ENCODE measurements at regions not wholly inside any gene's neighbourhood (a gene's known extent, or its start where the extent isn't known, plus 50 kb on each side); places are given as distances from the start of the nearest gene placed in this dataset.

DNA sequence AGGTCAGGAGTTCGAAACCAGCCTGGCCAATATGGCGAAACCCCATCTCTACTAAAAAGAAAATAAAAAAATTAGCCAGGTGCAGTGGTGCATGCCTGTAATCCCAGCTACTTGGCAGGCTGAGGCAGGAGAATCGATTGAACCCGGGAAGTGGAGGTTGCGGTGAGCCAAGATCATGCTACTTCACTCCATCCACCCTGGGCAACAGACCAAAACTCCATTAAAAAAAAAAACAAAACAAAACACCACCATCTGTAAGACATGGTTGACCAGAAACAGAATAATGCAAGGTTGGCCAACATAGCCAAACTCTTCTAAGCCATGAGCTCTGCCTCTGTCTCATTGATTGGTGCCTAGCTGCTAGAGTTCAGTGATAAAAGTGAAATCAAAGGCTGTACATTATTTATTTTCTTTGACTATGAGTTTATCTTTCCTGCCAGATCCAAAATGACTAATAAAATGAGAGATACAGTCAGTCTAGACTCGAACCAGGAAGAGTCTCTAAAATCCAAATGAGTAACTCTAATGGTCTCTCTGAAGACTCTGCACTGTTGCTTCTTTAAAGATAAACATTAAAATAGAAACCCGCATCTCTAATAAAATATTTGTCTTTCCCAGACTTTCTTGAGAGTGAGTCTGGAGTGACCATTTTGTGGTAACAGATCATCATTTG, 404.7 kb downstream of the DAD1 start:
- ChIA-PET CTCF (ENCODE audit: partially characterized antibody) (interaction anchor here (0.7 to 2.4 kb wide), 7 partner anchors 10 to 71 kb away, joined by 3 to 11 read pairs (median 5); no protein-coding TSS in a partner anchor), POLR2A (ENCODE audit: partially characterized antibody) (no interaction called here)
- no peak overlapping the region for H3K18ac ChIP-seq (ENCODE audit: extremely low read depth, low read length)
- no peak overlapping the region for H4K91ac ChIP-seq (replicated peaks; ENCODE audit: insufficient read length, low read length)
- no peaks in the 10 kb centered on the region for H4K20me1 ChIP-seq (replicated peaks in 1 of 2; ENCODE audit: control insufficient read depth in 1 of 2, insufficient read depth in 2 of 2, low read length in 2 of 2)
- H4K5ac ChIP-seq (ENCODE audit: insufficient read length, low read depth, low read length), result no peak overlapping the region
- H3K56ac ChIP-seq (replicated peaks; ENCODE audit: insufficient read length, low read depth, low read length), result no peak overlapping the region
- H3K36me3 ChIP-seq (ENCODE audit: control insufficient read depth in 2 of 4, insufficient read depth in 4 of 4, low read length in 3 of 4), result no peaks in the 10 kb centered on the region
- WGBS, 2 experiments (ENCODE audit: extremely low coverage in 1 of 2, insufficient coverage in 1 of 2, insufficient read length in 1 of 2, insufficient replicate concordance in 2 of 2, low coverage in 1 of 2, low lambda C conversion rate in 2 of 2, missing lambda C conversion rate in 1 of 2), result 95% methylated on average over 7 of the region's 7 CpGs; no CpG with 5 or more reads in 1 of the 2 experiments
- H2BK20ac ChIP-seq (ENCODE audit: low read length), result no peak overlapping the region
- no peak overlapping the region for H3K4me3 ChIP-seq (ENCODE audit: extremely low read depth in 1 of 4, insufficient read depth in 2 of 4, low read depth in 3 of 4, low read length in 4 of 4)
- H3K14ac ChIP-seq (ENCODE audit: insufficient read length), result no peak overlapping the region
- H3K4me1 ChIP-seq (replicated peaks in 1 of 4; ENCODE audit: control insufficient read depth in 3 of 4, insufficient read depth in 4 of 4, low read length in 3 of 4), result 0 out of 7 replicates have a peak, but pooled peaks cover 0 to 2% (median 0%) of the 10 kb centered on the region in 4 experiments
- H3K79me1 ChIP-seq (ENCODE audit: low read depth, low read length), result no peaks in the 10 kb centered on the region
- FAIRE-seq, result no peak
- H3K23ac ChIP-seq (ENCODE audit: insufficient read length), result no peak overlapping the region
- H2AK5ac ChIP-seq (ENCODE audit: low read depth, low read length), result no peak overlapping the region
- H2BK15ac ChIP-seq (ENCODE audit: low read length), result no peak overlapping the region
- no peaks in the 10 kb centered on the region for H3K27me3 ChIP-seq (replicated peaks in 1 of 4; ENCODE audit: control insufficient read depth in 3 of 4, extremely low read depth in 1 of 4, insufficient read depth in 3 of 4, low read length in 3 of 4)
- no peak overlapping the region for H3K27ac ChIP-seq (ENCODE audit: low read depth, low read length)
- no peak overlapping the region for H2AFZ ChIP-seq (ENCODE audit: low read length)
- H3K9me3 ChIP-seq (ENCODE audit: insufficient read depth in 2 of 2, low read depth in 1 of 2, low read length in 1 of 2), result no peaks in the 10 kb centered on the region
- no peak overlapping the region for H2BK120ac ChIP-seq (replicated peaks; ENCODE audit: low read depth, low read length)
- H3K23me2 ChIP-seq (ENCODE audit: low read depth, low read length), result no peaks in the 10 kb centered on the region
- no peak overlapping the region for H4K8ac ChIP-seq (ENCODE audit: extremely low read depth, insufficient read depth, low read length)
- TF ChIP-seq SP1 (IDR thresholded peaks at IDR 0.05; ENCODE audit: low read depth, low read length) (no peak), MAFK (IDR thresholded peaks at IDR 0.05; ENCODE audit: low read depth, low read length) (no peak), CBX8 (IDR thresholded peaks at IDR 0.05; ENCODE audit: borderline replicate concordance, low read depth, low read length) (no peak), KDM1A (IDR thresholded peaks at IDR 0.05; ENCODE audit: borderline replicate concordance, low read length) (no peak), CBX5 (IDR thresholded peaks at IDR 0.05; ENCODE audit: low read depth, low read length) (no peak)
- H2BK12ac ChIP-seq (ENCODE audit: low read depth, low read length), result no peak overlapping the region
- no peak overlapping the region for H3K4me2 ChIP-seq (ENCODE audit: insufficient read depth in 1 of 2, low read depth in 2 of 2, low read length in 2 of 2)
- H2BK5ac ChIP-seq (ENCODE audit: low read depth, low read length), result no peak overlapping the region
- no peak for DNase-seq (ENCODE audit: low read depth in 1 of 2, low spot score in 2 of 2)
- H3K9ac ChIP-seq (replicated peaks in 1 of 4; ENCODE audit: extremely low read depth in 1 of 4, low read depth in 3 of 4, low read length in 3 of 4), result no peak overlapping the region
- H3K4ac ChIP-seq (replicated peaks; ENCODE audit: insufficient read length, low read depth, low read length), result no peak overlapping the region
- H3K79me2 ChIP-seq (ENCODE audit: control insufficient read depth in 1 of 2, insufficient read depth in 2 of 2, low read length in 2 of 2), result no peaks in the 10 kb centered on the region
